Coronary artery (tissue), 2 donors: ENCODE measurements at regions not wholly inside any gene's neighbourhood (a gene's known extent, or its start where the extent isn't known, plus 50 kb on each side); places are given as distances from the start of the nearest gene placed in this dataset.

Source experiments
- DNase-seq: peaks from one replicate; pipeline ENCODE4 v3.0.0-alpha.2; 2017; ENCODE audit warnings: low spot score
- H3K27ac ChIP-seq, 2 donors: fragments of 200-600 bp; sonication (generic); one replicate each; pipeline ENCODE4 v1.5.1; 2016 to 2019
- H3K4me3 ChIP-seq: fragments of 200-600 bp; sonication (generic); 2 replicates; pipeline ENCODE4 v1.5.1; 2016; ENCODE audit warnings: mild to moderate bottlenecking, moderate library complexity
- CTCF ChIP-seq: fragments of 200-600 bp; sonication (generic); IDR thresholded peaks from one replicate; pipeline ENCODE4 v1.5.1; 2019; ENCODE audit warnings: antibody characterized with exemption

- no peak overlapping the region for H3K27ac ChIP-seq
- TF ChIP-seq CTCF: no peak
- no peak overlapping the region for H3K4me3 ChIP-seq
- no peak for DNase-seq
Measured at GRCh38 chr10:71060476-71061426, 151.6 kb upstream of the UNC5B start.

GRCh38 chr10:71061472-71061871 lies 150.9 kb upstream of the UNC5B start:
- no peak for TF ChIP-seq CTCF
- no peak for DNase-seq
- Histone ChIP-seq H3K27ac (no peak overlapping the region), H3K4me3 (no peak overlapping the region)

GRCh38 chr10:71062156-71062555 lies 150.2 kb upstream of the UNC5B start:
- no peak for TF ChIP-seq CTCF
- no peak overlapping the region for H3K4me3 ChIP-seq
- DNase-seq: no peak
- H3K27ac ChIP-seq: no peak overlapping the region

- no peak for TF ChIP-seq CTCF
- DNase-seq: no peak
- Histone ChIP-seq H3K27ac (no peak overlapping the region), H3K4me3 (no peak overlapping the region)
Measured at GRCh38 chr10:71063401-71063800, 149.0 kb upstream of the UNC5B start.

GRCh38 chr10:71064413-71065118 lies 147.8 kb upstream of the UNC5B start:
- Histone ChIP-seq H3K4me3 (no peak overlapping the region), H3K27ac (no peak overlapping the region)
- DNase-seq: no peak
- TF ChIP-seq CTCF: no peak

GRCh38 chr10:71065659-71066058 lies 146.7 kb upstream of the UNC5B start:
- no peak for TF ChIP-seq CTCF
- no peak for DNase-seq
- Histone ChIP-seq H3K4me3 (no peak overlapping the region), H3K27ac (no peak overlapping the region)
